Activated CD4-positive, alpha-beta memory T cell treated with anti-CD3 and anti-CD28 coated beads, Interleukin-2, amount 10 ng/mL, durations not matched to agents 7 days and 5 days (primary cell): ENCODE measurements at regions not wholly inside any gene's neighbourhood (a gene's known extent, or its start where the extent isn't known, plus 50 kb on each side); places are given as distances from the start of the nearest gene placed in this dataset.
"Not testable (repeated sequence)": the region's sequence is repeated elsewhere in the genome, so short reads cannot be mapped to it uniquely, and the experiment has no call there.

Experiments
- CTCF ChIA-PET: fragments of 350-600 bp; sonication (Branson Sonifier 250); formaldehyde crosslinking; loops from one replicate; lab custom pipeline; 2021; ENCODE audit warnings: antibody characterized with exemption, inconsistent platforms; lab: Charles Lee
- POLR2A ChIA-PET: fragments of 350-600 bp; sonication (Branson Sonifier 250); formaldehyde crosslinking; loops from one replicate; lab custom pipeline; 2021; ENCODE audit warnings: antibody characterized with exemption; lab: Charles Lee
- DNase-seq: peaks from one replicate; pipeline ENCODE4 v3.0.0-alpha.2; 2020
- H3K27ac Mint-ChIP-seq: one replicate; pipeline ENCODE4 v1.8.0; 2021; ENCODE audit warnings: mild to moderate bottlenecking, mixed read lengths
- H3K27me3 Mint-ChIP-seq: one replicate; pipeline ENCODE4 v1.8.0; 2021; ENCODE audit warnings: mixed read lengths
- H3K36me3 Mint-ChIP-seq: one replicate; pipeline ENCODE4 v1.8.0; 2021; ENCODE audit warnings: low read depth, mixed read lengths
- H3K4me1 Mint-ChIP-seq: one replicate; pipeline ENCODE4 v1.8.0; 2021; ENCODE audit warnings: mixed read lengths
- H3K4me3 Mint-ChIP-seq: one replicate; pipeline ENCODE4 v1.8.0; 2021; ENCODE audit warnings: mild to moderate bottlenecking, mixed read lengths
- H3K9me3 Mint-ChIP-seq: one replicate; pipeline ENCODE4 v1.8.0; 2021; ENCODE audit warnings: mixed read lengths

DNA sequence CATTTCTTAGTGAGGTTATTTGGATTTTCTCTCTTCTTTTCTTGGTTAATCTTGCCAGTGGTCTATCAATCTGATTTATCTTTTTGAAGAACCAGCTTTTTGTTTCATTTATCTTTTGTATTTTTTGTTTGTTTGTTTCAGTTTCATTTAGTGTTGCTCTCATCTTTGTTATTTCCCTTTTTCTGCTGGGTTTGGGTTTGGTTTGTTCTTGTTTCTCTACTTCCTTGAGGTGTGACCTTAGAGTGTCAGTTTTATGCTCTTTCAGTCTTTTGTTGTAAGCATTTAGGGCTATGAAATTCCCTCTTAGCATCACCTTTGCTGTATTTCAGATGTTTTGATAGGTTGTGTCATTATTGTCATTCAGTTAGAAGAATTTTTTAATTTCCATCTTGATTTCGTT, 101.4 kb upstream of the EPB41L4A start:
- H3K4me3 Mint-ChIP-seq, POLR2A ChIA-PET: not testable (repeated sequence)
- peak overlapping the region; percentile 28 for H3K27ac Mint-ChIP-seq

DNA sequence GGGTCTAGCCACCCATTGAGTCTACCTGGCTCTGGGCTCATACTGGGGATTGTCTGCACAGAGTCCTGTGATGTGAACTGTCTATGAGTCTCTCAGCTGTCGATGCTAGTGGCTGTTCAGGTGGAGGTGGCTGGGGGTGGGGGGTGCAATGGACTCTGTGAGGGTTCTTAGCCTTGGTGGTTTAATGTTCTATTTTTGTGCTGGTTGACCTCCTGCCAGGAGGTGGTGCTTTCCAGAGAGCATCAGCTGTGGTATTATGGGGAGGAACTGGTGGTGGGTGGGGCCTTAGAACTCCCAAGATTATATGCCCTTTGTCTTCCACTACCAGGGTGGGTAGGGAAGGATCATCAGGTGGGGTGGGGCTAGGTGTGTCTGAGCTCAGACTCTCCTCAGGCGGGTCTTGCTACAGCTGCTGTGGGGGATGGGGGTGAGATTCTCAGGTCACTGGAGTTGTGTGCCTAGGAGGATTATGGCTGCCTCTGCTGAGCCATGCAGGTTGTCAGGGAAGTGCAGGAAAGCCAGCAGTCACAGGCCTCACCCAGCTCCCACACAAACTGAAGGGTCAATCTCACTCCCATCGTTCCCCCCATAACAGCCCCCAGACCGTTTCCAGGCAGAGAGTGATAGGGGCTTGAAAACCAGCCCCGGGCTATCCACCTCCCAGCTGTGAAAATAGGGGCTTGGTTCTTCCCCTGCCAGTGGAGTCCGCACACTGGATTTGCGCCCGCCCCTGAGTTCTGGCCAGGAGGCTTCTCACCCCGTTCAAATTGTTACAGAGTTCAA, 104.0 kb upstream of the EPB41L4A start:
- H3K4me3 Mint-ChIP-seq, H3K27ac Mint-ChIP-seq, H3K9me3 Mint-ChIP-seq, H3K36me3 Mint-ChIP-seq, POLR2A ChIA-PET, DNase-seq, CTCF ChIA-PET: not testable (repeated sequence)
- Mint-ChIP-seq H3K27me3 (peaks cover 33% of the 10 kb centered on the region), H3K4me1 (peaks cover 11% of the 10 kb centered on the region)

More for the DNA sequence above, 101.4 kb upstream of the EPB41L4A start:
- CTCF ChIA-PET, H3K36me3 Mint-ChIP-seq, H3K9me3 Mint-ChIP-seq, DNase-seq: not testable (repeated sequence)
- Mint-ChIP-seq H3K4me1 (peaks cover 11% of the 10 kb centered on the region), H3K27me3 (peaks cover 33% of the 10 kb centered on the region)

DNA sequence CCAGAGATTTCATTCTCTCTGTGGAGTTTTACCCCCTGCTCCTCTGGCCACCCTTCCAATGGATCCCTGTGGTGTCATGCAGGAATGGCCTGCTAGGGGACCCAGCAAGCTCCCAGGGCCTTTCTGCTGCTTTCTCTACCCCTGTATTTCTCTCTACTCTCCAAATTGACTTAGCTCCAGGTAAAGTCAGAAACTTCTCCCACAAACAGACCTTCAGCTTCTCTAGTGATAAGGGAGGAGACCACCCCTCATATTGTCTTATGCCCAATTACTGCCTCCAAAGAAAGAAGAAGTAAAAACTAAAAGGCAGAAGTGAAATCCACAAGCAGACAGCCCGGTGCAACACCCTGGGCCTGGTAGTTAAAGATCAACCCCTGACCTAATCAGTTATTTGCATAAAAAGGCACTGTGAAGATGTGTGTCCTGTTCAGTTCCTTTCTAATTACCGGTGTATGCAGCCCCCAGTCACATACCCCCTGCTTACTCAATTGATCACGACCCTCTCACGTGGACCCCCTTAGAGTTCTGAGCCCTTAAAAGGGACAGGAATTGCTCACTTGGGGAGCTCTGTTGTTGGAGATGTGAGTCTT, 104.7 kb upstream of the EPB41L4A start:
- H3K4me3 Mint-ChIP-seq, POLR2A ChIA-PET, CTCF ChIA-PET, H3K36me3 Mint-ChIP-seq, DNase-seq, H3K9me3 Mint-ChIP-seq, H3K27ac Mint-ChIP-seq: not testable (repeated sequence)
- H3K27me3 Mint-ChIP-seq, result peaks cover 33% of the 10 kb centered on the region
- peaks cover 11% of the 10 kb centered on the region for H3K4me1 Mint-ChIP-seq

DNA sequence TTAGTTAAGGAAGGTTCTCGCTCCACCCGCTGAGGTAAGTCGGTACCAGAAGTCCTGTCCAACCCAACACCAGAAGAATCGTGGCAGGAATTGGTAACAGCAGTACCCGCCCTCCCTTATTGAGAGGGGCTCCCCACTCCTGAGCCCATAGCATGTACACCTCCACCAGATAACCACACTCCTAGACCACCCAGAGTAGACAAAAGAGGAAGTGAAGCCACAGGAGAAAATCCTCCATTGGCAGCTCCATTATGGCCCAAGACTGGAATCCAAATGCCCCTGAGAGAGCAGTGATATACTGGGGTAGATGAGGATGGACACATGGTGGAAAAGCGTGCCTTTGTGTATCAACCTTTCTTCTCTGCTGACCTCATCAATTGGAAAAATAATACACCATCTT, 106.1 kb upstream of the EPB41L4A start:
- ChIA-PET POLR2A (no interaction called here), CTCF (no interaction called here)
- Mint-ChIP-seq H3K36me3 (peaks cover 2% of the 10 kb centered on the region), H3K4me1 (peaks cover 10% of the 10 kb centered on the region), H3K4me3 (no peak overlapping the region), H3K9me3 (no peaks in the 10 kb centered on the region), H3K27me3 (peaks cover 22% of the 10 kb centered on the region), H3K27ac (no peak overlapping the region)
- no peak for DNase-seq

DNA sequence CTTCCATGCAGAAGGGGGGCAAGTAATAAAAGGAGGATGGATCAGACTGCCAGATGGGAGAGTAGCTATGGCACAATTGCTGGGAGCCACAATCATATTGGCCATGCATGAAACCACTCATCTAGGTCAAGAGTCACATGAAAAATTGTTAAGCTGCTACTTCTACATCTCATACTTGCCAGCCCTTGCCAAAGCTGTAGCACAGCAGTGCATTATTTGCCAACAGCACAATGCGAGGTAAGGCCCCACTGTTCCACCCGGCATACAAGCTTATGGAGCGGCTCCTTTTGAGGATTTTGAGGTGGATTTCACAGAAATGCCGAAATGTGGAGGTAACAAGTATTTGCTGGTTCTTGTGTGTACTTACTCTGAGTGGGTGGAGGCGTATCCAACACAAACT, 109.9 kb upstream of the EPB41L4A start:
- CTCF ChIA-PET, result interaction anchor here (1.1 to 1.2 kb wide), 2 partner anchors 26 to 353 kb away, joined by 3 to 5 read pairs; no protein-coding TSS in a partner anchor
- Mint-ChIP-seq H3K27ac (no peak overlapping the region), H3K4me3 (no peak overlapping the region), H3K36me3 (no peaks in the 10 kb centered on the region), H3K4me1 (no peaks in the 10 kb centered on the region), H3K27me3 (no peaks in the 10 kb centered on the region), H3K9me3 (no peaks in the 10 kb centered on the region)
- no peak for DNase-seq
- POLR2A ChIA-PET, result no interaction called here

DNA sequence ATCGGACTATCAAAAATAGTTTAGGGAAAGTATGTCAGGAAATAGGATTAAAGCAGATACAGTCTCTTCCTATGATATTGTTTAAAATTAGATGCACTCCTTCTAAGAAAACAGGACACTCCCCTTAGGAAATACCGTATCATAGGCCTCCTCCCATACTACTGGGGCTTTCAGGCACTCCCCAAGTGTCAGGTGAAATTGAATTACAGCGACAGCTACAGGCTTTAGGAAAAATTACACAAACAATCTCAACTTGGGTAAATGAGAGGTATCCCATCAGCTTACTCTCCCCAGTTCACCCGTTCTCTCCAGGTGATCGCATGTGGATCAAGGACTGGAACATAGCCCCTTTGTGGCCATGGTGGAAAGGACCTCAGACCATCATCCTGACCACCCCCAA, 110.4 kb upstream of the EPB41L4A start:
- ChIA-PET CTCF (interaction anchor here (1.1 to 1.2 kb wide), 2 partner anchors 25 to 354 kb away, joined by 3 to 5 read pairs; no protein-coding TSS in a partner anchor), POLR2A (no interaction called here)
- no peak for DNase-seq
- Mint-ChIP-seq H3K36me3 (no peaks in the 10 kb centered on the region), H3K27me3 (no peaks in the 10 kb centered on the region), H3K9me3 (no peaks in the 10 kb centered on the region), H3K4me3 (no peak overlapping the region), H3K4me1 (no peaks in the 10 kb centered on the region), H3K27ac (no peak overlapping the region)

DNA sequence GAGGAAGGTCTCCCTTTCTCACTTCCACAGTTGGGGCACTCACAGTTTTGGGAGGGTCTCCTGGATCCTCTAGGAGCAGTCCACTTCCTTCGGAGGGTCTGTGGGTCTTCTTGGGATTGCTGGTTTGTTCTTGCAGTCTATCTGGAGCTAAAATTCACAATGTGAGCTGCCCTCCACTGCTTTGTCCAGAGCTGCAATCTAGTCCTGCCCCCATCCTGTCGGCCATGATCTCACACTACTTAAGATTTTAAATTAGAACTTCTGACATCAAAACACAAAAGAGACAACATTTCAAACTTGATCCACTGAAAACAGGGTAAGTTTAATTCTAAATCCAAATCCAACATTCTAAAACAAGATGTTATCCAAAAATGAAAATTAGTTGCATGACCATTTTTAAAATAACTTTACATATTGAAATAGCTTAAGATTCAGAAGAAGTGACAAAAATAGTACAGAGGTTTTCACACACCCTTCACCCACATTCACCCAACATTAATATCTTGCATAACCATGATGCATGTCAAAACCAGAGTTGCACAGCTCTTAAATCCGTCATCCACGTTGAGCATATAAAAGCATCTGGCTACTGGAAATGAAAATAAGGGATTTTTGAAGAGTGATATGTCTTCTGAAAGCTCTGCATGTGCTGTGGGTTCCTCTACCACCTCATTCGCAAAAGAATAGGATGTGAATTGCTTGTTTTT, 113.7 kb upstream of the EPB41L4A start:
- no peak for DNase-seq
- Mint-ChIP-seq H3K9me3 (no peaks in the 10 kb centered on the region), H3K36me3 (no peaks in the 10 kb centered on the region), H3K4me1 (no peaks in the 10 kb centered on the region), H3K27ac (no peak overlapping the region), H3K27me3 (peaks cover 4% of the 10 kb centered on the region), H3K4me3 (no peak overlapping the region)
- ChIA-PET CTCF (no interaction called here), POLR2A (no interaction called here)

DNA sequence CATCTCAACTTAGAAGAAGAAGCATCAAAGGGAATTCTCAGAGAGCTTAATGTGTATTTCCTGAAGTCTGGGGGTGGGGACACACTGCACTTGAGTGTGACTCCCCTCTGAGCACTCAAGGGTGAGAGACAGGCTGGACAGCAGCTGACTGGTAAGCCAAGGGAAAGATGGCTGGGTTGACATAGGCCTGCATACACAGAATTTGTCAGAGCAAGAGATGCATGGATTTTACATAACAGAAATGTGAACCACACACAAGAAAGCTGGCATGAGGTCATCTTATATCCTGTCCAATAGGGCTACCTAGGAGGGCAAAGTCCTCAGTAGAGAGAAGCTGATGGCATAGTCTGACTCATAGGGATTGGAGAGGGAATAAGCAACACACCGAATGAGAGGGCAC, 114.3 kb upstream of the EPB41L4A start:
- H3K9me3 Mint-ChIP-seq, result no peaks in the 10 kb centered on the region

DNA sequence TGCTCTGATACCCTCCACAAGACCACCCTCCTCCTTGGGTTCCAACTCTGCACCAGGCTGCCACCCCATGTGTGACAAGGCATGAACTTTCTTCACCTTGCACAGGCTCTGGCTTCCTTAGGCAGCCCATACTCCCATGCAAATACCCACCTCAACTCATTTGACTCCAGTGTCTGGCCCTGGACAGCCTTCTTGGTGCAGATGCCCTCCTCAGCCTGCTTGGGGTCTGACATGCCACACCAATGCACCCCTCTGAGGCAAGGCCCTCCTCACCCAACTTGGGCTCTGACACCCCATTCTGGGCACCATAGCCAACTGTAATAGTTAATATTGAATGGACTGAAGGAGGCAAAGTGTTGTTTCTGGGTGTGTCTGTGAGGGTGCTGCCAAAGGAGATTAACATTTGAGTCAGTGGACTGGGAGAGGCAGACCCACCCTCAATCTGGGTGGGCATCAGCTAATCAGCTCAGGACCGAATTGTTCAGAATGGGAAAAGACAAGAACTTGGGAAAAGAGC, 115.0 kb upstream of the EPB41L4A start:
- peaks cover 4% of the 10 kb centered on the region for H3K27me3 Mint-ChIP-seq
- H3K27ac Mint-ChIP-seq, result no peak overlapping the region
- no peaks in the 10 kb centered on the region for H3K36me3 Mint-ChIP-seq
- ChIA-PET POLR2A (no interaction called here), CTCF (no interaction called here)
- H3K4me1 Mint-ChIP-seq, result no peaks in the 10 kb centered on the region
- H3K9me3 Mint-ChIP-seq, result no peaks in the 10 kb centered on the region
- no peak overlapping the region for H3K4me3 Mint-ChIP-seq
- DNase-seq, result no peak

More for the DNA sequence above, 114.3 kb upstream of the EPB41L4A start:
- POLR2A ChIA-PET, result no interaction called here
- no peaks in the 10 kb centered on the region for H3K4me1 Mint-ChIP-seq
- peaks cover 4% of the 10 kb centered on the region for H3K27me3 Mint-ChIP-seq
- no peaks in the 10 kb centered on the region for H3K36me3 Mint-ChIP-seq
- DNase-seq, result no peak
- no peak overlapping the region for H3K27ac Mint-ChIP-seq
- no peak overlapping the region for H3K4me3 Mint-ChIP-seq
- CTCF ChIA-PET, result no interaction called here

DNA sequence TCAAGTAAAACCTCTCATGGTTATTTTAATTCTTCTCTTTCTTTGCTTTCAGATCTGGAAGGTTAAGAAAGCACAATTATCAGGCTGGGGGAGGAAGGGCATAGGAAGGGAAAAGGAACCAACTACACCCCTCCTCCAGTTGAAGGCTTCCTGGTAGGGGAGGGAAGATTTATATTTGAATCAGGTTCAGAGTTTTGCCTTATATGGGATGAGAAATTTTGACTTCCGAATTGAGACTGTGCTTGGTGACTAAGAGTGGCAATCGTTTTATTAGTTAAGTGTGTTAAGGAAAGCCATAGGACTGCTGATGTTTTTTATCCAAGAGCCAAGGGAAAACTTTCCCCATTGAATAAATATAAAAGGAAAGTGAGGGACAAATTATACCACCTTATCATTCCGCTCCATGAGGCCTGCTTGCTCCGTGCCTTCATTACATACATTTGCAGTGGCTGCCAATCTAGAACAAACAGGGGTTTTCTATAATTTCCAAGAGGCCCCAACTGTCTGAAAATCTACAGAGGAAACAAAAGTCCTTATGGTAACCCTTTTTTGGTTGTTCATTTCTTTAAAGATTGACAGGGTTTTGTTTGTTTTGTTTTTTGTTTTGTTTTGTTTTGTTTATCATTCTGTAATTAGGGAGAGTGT, 115.7 kb upstream of the EPB41L4A start:
- H3K27ac Mint-ChIP-seq, result no peak overlapping the region
- ChIA-PET POLR2A (no interaction called here), CTCF (no interaction called here)
- peaks cover 6% of the 10 kb centered on the region for H3K27me3 Mint-ChIP-seq
- H3K9me3 Mint-ChIP-seq, result no peaks in the 10 kb centered on the region
- DNase-seq, result no peak
- no peaks in the 10 kb centered on the region for H3K36me3 Mint-ChIP-seq
- H3K4me3 Mint-ChIP-seq, result no peak overlapping the region
- H3K4me1 Mint-ChIP-seq, result no peaks in the 10 kb centered on the region

DNA sequence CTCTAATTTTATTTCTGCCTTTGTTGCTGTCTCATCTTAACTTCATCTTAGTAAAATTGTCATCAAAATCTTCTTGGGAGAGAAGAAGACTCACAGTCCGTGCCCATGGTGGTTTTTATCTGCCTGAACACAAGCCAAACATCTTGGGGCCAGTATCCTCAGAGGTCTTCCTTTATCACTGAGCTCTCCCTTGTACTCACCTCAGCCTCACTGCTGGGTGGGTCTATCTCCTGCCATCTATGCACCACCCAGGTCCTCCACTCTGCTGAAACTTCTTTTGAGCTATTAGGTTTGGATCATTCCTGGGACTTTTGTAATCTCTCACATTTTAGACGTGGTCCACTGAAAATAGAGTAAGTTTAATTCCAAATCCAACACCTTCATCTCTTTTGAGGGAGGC, 116.3 kb upstream of the EPB41L4A start:
- H3K27ac Mint-ChIP-seq, result no peak overlapping the region
- no peak overlapping the region for H3K4me3 Mint-ChIP-seq
- DNase-seq, result no peak
- POLR2A ChIA-PET, result no interaction called here
- no peaks in the 10 kb centered on the region for H3K4me1 Mint-ChIP-seq
- CTCF ChIA-PET, result no interaction called here
- H3K9me3 Mint-ChIP-seq, result no peaks in the 10 kb centered on the region
- no peaks in the 10 kb centered on the region for H3K36me3 Mint-ChIP-seq
- peaks cover 6% of the 10 kb centered on the region for H3K27me3 Mint-ChIP-seq

DNA sequence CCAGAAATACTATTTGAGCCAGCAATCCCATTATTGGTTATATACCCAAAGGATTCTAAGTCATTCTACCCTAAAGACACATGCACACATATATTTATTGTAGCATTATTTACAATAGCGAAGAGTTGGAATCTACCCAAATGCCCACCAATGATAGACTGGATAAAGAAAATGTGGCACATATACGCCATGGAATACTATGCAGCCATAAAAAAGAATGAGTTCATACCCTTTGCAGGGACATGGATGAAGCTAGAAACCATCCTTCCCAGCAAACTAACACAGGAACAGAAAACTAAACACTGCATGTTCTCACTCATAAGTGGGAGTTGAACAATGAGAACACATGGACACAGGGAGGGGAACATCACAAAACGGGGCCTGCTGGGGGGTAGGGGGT, 125.5 kb upstream of the EPB41L4A start:
- H3K9me3 Mint-ChIP-seq, H3K27ac Mint-ChIP-seq, H3K36me3 Mint-ChIP-seq, H3K4me1 Mint-ChIP-seq, DNase-seq, POLR2A ChIA-PET, H3K4me3 Mint-ChIP-seq: not testable (repeated sequence)
- peaks cover 15% of the 10 kb centered on the region for H3K27me3 Mint-ChIP-seq
- CTCF ChIA-PET, result interaction anchor here (0.6 kb wide), 1 partner anchor 462 kb away, joined by 3 read pairs; no protein-coding TSS in a partner anchor
